Body of pancreas (tissue), 4 donors: ENCODE measurements at regions not wholly inside any gene's neighbourhood (a gene's known extent, or its start where the extent isn't known, plus 50 kb on each side); places are given as distances from the start of the nearest gene placed in this dataset.

Source experiments
- ATAC-seq: fragments of 150-250 bp; one replicate; pipeline ENCODE4 v1.9.1; 2016
- DNase-seq, 4 donors: peaks; one replicate each; pipeline ENCODE4 v3.0.0-alpha.2; 2019
- H3K27ac ChIP-seq, 4 donors: fragments of 200-600 bp; sonication (generic); 1 replicate in 3 of 4; 2 replicates in 1 of 4; pipeline versions ENCODE4 v1.5.1 to v1.6.1; 2016 to 2019; ENCODE audit warnings: mild to moderate bottlenecking in 1 of 4, mixed read lengths in 1 of 4, moderate library complexity in 1 of 4
- H3K27me3 ChIP-seq, 2 donors: fragments of 200-600 bp; sonication (generic); one replicate each; pipeline ENCODE4 v1.6.0; 2016; ENCODE audit warnings: mild to moderate bottlenecking in 1 of 2
- H3K36me3 ChIP-seq, 2 donors: fragments of 200-600 bp; sonication (generic); replicated peaks in 1 of 2; 2 replicates each; pipeline ENCODE4 v1.5.1; 2016; ENCODE audit warnings: low read depth in 2 of 2; ENCODE audit not compliant: insufficient read depth in 1 of 2
- H3K4me1 ChIP-seq: fragments of 200-600 bp; sonication (generic); one replicate; pipeline ENCODE4 v1.6.0; 2016
- H3K4me3 ChIP-seq, 2 donors: fragments of 200-600 bp; sonication (generic); 1 replicate in 1 of 2; 2 replicates in 1 of 2; pipeline ENCODE4 v1.5.1; 2016 to 2019
- H3K9me3 ChIP-seq, 3 donors: fragments of 200-600 bp; sonication (generic); 1 replicate in 2 of 3; 2 replicates in 1 of 3; pipeline ENCODE4 v1.5.1; 2016
- POLR2A ChIP-seq, 3 donors: fragments of 450-650 bp; IDR thresholded peaks; one replicate each; pipeline ENCODE4 v1.6.1; 2016; ENCODE audit warnings: antibody characterized with exemption in 3 of 3, mild to moderate bottlenecking in 2 of 3
- WGBS, 2 donors: methylation state at CpG; one replicate each; pipeline ENCODE4 v1.1.5; 2017; 5-methylcytosine and 5-hydroxymethylcytosine counted together
- intact Hi-C: fragments of 100-400 bp; cut with DNase I; formaldehyde crosslinking; loops from one replicate; pipeline ENCODE4 v1.15.1; 2023
- TF ChIP-seq, protein P1 (sequence below), 7 experiments: fragments of 450-650 bp in 4 of 7; fragments of 200-600 bp in 3 of 7; sonication (generic) in 3 of 7; IDR thresholded peaks; one replicate each; pipeline ENCODE4 v1.5.1; 2016 to 2019; ENCODE audit warnings: antibody characterized with exemption in 7 of 7

DNA sequence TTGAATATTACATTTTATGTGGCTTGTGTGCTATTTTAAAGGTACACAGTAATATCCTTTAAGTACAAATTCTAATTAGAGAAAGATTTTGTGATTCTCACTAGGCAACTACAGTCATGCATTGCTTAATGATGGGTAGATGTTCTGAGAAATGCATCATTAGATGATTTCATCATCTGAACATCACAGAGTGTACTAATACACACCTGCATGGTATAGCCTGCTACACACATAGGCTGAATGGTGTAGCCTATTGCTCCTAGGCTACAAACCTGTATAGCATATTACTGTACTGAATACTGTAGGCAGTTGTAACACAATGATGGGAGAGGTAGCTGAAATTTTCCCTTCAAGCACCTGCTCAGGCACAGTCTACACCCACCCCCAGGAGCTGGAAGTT is 217.4 kb upstream of the EOMES start:
- Histone ChIP-seq H3K9me3 (no peaks in the 10 kb centered on the region), H3K27me3 (no peaks in the 10 kb centered on the region), H3K27ac (no peak overlapping the region), H3K4me3 (no peak overlapping the region), H3K4me1 (no peaks in the 10 kb centered on the region), H3K36me3 (no peaks in the 10 kb centered on the region)
- no peak for TF ChIP-seq POLR2A (IDR thresholded peaks at IDR 0.05)
- TF ChIP-seq, protein P1, sequence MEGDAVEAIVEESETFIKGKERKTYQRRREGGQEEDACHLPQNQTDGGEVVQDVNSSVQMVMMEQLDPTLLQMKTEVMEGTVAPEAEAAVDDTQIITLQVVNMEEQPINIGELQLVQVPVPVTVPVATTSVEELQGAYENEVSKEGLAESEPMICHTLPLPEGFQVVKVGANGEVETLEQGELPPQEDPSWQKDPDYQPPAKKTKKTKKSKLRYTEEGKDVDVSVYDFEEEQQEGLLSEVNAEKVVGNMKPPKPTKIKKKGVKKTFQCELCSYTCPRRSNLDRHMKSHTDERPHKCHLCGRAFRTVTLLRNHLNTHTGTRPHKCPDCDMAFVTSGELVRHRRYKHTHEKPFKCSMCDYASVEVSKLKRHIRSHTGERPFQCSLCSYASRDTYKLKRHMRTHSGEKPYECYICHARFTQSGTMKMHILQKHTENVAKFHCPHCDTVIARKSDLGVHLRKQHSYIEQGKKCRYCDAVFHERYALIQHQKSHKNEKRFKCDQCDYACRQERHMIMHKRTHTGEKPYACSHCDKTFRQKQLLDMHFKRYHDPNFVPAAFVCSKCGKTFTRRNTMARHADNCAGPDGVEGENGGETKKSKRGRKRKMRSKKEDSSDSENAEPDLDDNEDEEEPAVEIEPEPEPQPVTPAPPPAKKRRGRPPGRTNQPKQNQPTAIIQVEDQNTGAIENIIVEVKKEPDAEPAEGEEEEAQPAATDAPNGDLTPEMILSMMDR (IDR thresholded peaks at IDR 0.05) = no peak
- intact Hi-C loops = no loop called here
- ATAC-seq = no peak
- no peak for DNase-seq

- no peak for TF ChIP-seq POLR2A (IDR thresholded peaks at IDR 0.05)
- TF ChIP-seq, protein P1 (IDR thresholded peaks at IDR 0.05) = no peak
- Histone ChIP-seq H3K4me1 (no peaks in the 10 kb centered on the region), H3K9me3 (no peaks in the 10 kb centered on the region), H3K36me3 (no peaks in the 10 kb centered on the region), H3K27me3 (no peaks in the 10 kb centered on the region), H3K4me3 (no peak overlapping the region), H3K27ac (no peak overlapping the region)
- DNase-seq = no peak
- ATAC-seq = no peak
- 62 to 65% methylated on average over 5 of the region's 5 CpGs for WGBS, 2 donors
- intact Hi-C loops = no loop called here
These were observed 217.8 kb upstream of the EOMES start for GRCh38 chr3:27939940-27940339.

- TF ChIP-seq, protein P1 (IDR thresholded peaks at IDR 0.05) = peak in 6 of 7 experiments; percentile 9 to 35 (median 34)
- TF ChIP-seq POLR2A (IDR thresholded peaks at IDR 0.05) = no peak
- no peak overlapping the region for H3K27ac ChIP-seq
- DNase-seq (peak in 3 of 4 donors; percentile 10 to 35 (median 12)), ATAC-seq (no peak)
- H3K36me3 ChIP-seq = no peaks in the 10 kb centered on the region
- intact Hi-C loops = no loop called here
- H3K27me3 ChIP-seq = no peaks in the 10 kb centered on the region
- H3K4me3 ChIP-seq = no peak overlapping the region
- WGBS, 2 donors = 6 to 14% methylated on average over 3 of the region's 3 CpGs
- H3K9me3 ChIP-seq = no peaks in the 10 kb centered on the region
- no peaks in the 10 kb centered on the region for H3K4me1 ChIP-seq
These were observed 221.0 kb upstream of the EOMES start for GRCh38 chr3:27943106-27943505.

DNA sequence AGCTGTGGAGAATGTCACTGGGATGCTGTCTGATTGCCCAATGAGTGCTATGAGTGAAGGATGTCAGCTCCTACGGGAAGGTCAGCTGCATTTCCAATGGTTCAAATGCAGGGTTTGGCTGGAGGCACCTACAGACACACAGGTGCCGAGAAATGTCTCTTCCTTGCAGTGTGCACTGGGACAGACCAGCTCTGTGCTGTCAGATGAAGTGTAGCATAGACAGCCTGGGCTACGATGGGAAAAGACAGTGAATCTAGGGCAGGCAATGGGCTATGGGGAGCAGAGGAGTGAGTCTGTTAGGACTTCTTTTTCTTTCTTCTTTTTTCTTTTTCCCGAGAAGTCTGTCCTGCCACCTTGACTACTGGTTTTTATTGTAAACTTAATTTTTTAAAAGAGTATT is 223.1 kb upstream of the EOMES start:
- no peak overlapping the region for H3K27ac ChIP-seq
- H3K4me1 ChIP-seq = no peaks in the 10 kb centered on the region
- WGBS, 2 donors = 77% methylated on average over 4 of the region's 4 CpGs
- intact Hi-C loops = no loop called here
- H3K9me3 ChIP-seq = no peaks in the 10 kb centered on the region
- no peaks in the 10 kb centered on the region for H3K27me3 ChIP-seq
- TF ChIP-seq POLR2A (IDR thresholded peaks at IDR 0.05) = no peak
- TF ChIP-seq, protein P1 (IDR thresholded peaks at IDR 0.05) = no peak
- no peaks in the 10 kb centered on the region for H3K36me3 ChIP-seq
- ATAC-seq = no peak
- no peak for DNase-seq
- no peak overlapping the region for H3K4me3 ChIP-seq

DNA sequence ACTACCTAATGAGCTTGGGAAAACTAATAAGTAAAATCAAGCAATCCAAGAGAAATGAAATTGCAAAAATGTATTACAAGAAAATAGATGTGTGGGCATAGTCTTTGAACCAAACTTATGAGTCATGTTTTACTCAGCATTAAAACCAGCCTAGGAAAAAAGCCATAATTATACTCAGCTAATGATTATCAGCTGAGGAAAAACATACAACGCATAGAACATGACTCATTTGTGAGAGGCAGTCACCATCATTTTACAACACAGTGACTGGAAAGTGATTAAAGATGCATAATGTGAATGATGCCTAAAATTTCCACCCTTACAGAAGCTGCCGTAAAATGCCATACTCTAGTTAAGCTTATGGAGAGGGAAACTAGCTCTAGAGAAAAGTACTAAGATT is 238.0 kb upstream of the EOMES start:
- ATAC-seq (no peak), DNase-seq (no peak)
- no peak overlapping the region for H3K4me3 ChIP-seq
- intact Hi-C loops = no loop called here
- no peaks in the 10 kb centered on the region for H3K4me1 ChIP-seq
- WGBS, 2 donors = 50 to 53% methylated on average over 2 of the region's 2 CpGs
- no peaks in the 10 kb centered on the region for H3K27me3 ChIP-seq
- no peak overlapping the region for H3K27ac ChIP-seq
- no peaks in the 10 kb centered on the region for H3K36me3 ChIP-seq
- TF ChIP-seq, protein P1 (IDR thresholded peaks at IDR 0.05) = no peak
- no peak for TF ChIP-seq POLR2A (IDR thresholded peaks at IDR 0.05)
- no peaks in the 10 kb centered on the region for H3K9me3 ChIP-seq
